ENCODE measurements at regions not wholly inside any gene's neighbourhood (a gene's known extent, or its start where the extent isn't known, plus 50 kb on each side); places are given as distances from the start of the nearest gene placed in this dataset.
A peak's percentile ranks its signal among the peaks of the same experiment; 100 is the strongest.

GRCh38 chr16:35497399-35497798 lies 2038.0 kb downstream of the TP53TG3F start:
- DNase-seq (ENCODE audit: low spot score) = no peak

GRCh38 chr16:35506018-35506897 lies 2046.8 kb downstream of the TP53TG3F start:
- peak; percentile 81 for DNase-seq (ENCODE audit: low spot score)

GRCh38 chr16:35506898-35507194 lies 2047.4 kb downstream of the TP53TG3F start:
- no peak for DNase-seq (ENCODE audit: low spot score)

GRCh38 chr16:35510701-35511100 lies 2051.3 kb downstream of the TP53TG3F start:
- no peak for DNase-seq (ENCODE audit: low spot score)

GRCh38 chr16:35516551-35516950 lies 2057.1 kb downstream of the TP53TG3F start:
- DNase-seq (ENCODE audit: low spot score) = no peak

- no peak for DNase-seq (ENCODE audit: low spot score)
Measured at GRCh38 chr16:35516971-35517370, 2057.6 kb downstream of the TP53TG3F start.

- DNase-seq (ENCODE audit: low spot score) = no peak
Measured at GRCh38 chr16:35523991-35524390, 2064.6 kb downstream of the TP53TG3F start.

GRCh38 chr16:35525979-35526590 lies 2066.7 kb downstream of the TP53TG3F start:
- no peak for DNase-seq (ENCODE audit: low spot score)

- no peak for DNase-seq (ENCODE audit: low spot score)
Measured at GRCh38 chr16:35532576-35532975, 2073.2 kb downstream of the TP53TG3F start.

- DNase-seq (ENCODE audit: low spot score) = no peak
Measured at GRCh38 chr16:35533683-35534082, 2074.3 kb downstream of the TP53TG3F start.

GRCh38 chr16:35543486-35543885 lies 2084.1 kb downstream of the TP53TG3F start:
- no peak for DNase-seq (ENCODE audit: low spot score)

GRCh38 chr16:35552763-35553162 lies 2093.4 kb downstream of the TP53TG3F start:
- DNase-seq (ENCODE audit: low spot score) = no peak

GRCh38 chr16:35557731-35558130 lies 2098.3 kb downstream of the TP53TG3F start:
- no peak for DNase-seq (ENCODE audit: low spot score)

- no peak for DNase-seq (ENCODE audit: low spot score)
Measured at GRCh38 chr16:35559911-35560636, 2100.7 kb downstream of the TP53TG3F start.

- no peak for DNase-seq (ENCODE audit: low spot score)
Measured at GRCh38 chr16:35560637-35560984, 2101.2 kb downstream of the TP53TG3F start.

GRCh38 chr16:35561346-35561745 lies 2101.9 kb downstream of the TP53TG3F start:
- no peak for DNase-seq (ENCODE audit: low spot score)

GRCh38 chr16:35562471-35562870 lies 2103.1 kb downstream of the TP53TG3F start:
- no peak for DNase-seq (ENCODE audit: low spot score)

GRCh38 chr16:35562919-35563318 lies 2103.5 kb downstream of the TP53TG3F start:
- DNase-seq (ENCODE audit: low spot score) = no peak

GRCh38 chr16:35564148-35564547 lies 2104.7 kb downstream of the TP53TG3F start:
- no peak for DNase-seq (ENCODE audit: low spot score)

GRCh38 chr16:35564889-35565288 lies 2105.5 kb downstream of the TP53TG3F start:
- no peak for DNase-seq (ENCODE audit: low spot score)

GRCh38 chr16:35565626-35566025 lies 2106.2 kb downstream of the TP53TG3F start:
- DNase-seq (ENCODE audit: low spot score) = no peak

- DNase-seq (ENCODE audit: low spot score) = no peak
Measured at GRCh38 chr16:35569413-35569812, 2110.0 kb downstream of the TP53TG3F start.

- DNase-seq (ENCODE audit: low spot score) = no peak
Measured at GRCh38 chr16:35570946-35571345, 2111.5 kb downstream of the TP53TG3F start.

All from SK-N-DZ (cell line).